GM21737 (cell line): ENCODE measurements at regions not wholly inside any gene's neighbourhood (a gene's known extent, or its start where the extent isn't known, plus 50 kb on each side); places are given as distances from the start of the nearest gene placed in this dataset.
"Not testable (repeated sequence)": the region's sequence is repeated elsewhere in the genome, so short reads cannot be mapped to it uniquely, and the experiment has no call there.

Source experiments
- ATAC-seq: cut with Tn5 transposase; IDR thresholded peaks from one replicate; pipeline ENCODE4 v1.9.1; 2021; ENCODE audit warnings: mild to moderate bottlenecking, moderate library complexity; ENCODE audit not compliant: unreplicated experiment

GRCh38 chr11:129763569-129763968 is 52.1 kb upstream of the TMEM45B start:
- not testable (repeated sequence) for ATAC-seq

DNA sequence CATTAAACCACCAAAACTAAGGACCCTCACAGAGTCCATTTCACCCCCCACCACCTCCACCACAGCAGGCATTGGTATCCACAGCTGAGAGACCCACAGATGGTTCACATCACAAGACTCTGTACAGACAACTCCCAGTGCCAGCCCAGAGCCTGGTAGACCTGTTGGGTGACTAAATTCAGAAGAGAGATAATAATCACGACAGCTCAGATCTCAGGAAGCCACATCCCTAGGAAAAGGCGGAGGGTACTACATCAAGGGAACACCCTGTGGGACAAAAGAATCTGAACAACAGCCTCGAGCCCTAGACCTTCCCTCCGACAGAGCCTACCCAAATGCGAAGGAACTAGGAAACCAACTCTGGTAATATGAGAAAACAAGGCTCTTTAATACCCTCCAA is 51.4 kb upstream of the TMEM45B start:
- not testable (repeated sequence) for ATAC-seq
